PC-9 (cell line): ENCODE measurements at regions not wholly inside any gene's neighbourhood (a gene's known extent, or its start where the extent isn't known, plus 50 kb on each side); places are given as distances from the start of the nearest gene placed in this dataset.

Experiments
- BruUV-seq: library from RNA; stranded (reverse); fragments of 400-500 nt; replicated peaks from 2 replicates; lab custom pipeline; 2021; lab: Mats Ljungman, UMichigan
- CTCF ChIA-PET: fragments of 300-600 bp; sonication (Branson Sonifier 250); formaldehyde crosslinking; loops from one replicate; lab custom pipeline; 2022; ENCODE audit warnings: antibody characterized with exemption; lab: Charles Lee
- POLR2A ChIA-PET: fragments of 300-600 bp; sonication (Branson Sonifier 250); formaldehyde crosslinking; loops from one replicate; lab custom pipeline; 2022; ENCODE audit warnings: antibody characterized with exemption; ENCODE audit not compliant: unreplicated experiment; lab: Charles Lee
- DNase-seq, 2 experiments: peaks; one replicate each; pipeline versions ENCODE4 v3.0.0 to v3.0.0-alpha.2; 2015 to 2022; ENCODE audit warnings: mixed read lengths in 1 of 2
- H2AFZ ChIP-seq: fragments of 200-600 bp; sonication (generic); 2 replicates; pipeline ENCODE4 v1.8.1; 2017; ENCODE audit warnings: antibody characterized with exemption
- H3F3A ChIP-seq: fragments of 200-600 bp; sonication (generic); 2 replicates; pipeline ENCODE4 v1.8.1; 2017; ENCODE audit warnings: antibody characterized with exemption, mild to moderate bottlenecking, low read depth; ENCODE audit not compliant: insufficient read depth
- H3K27ac ChIP-seq: fragments of 200-600 bp; sonication (generic); 2 replicates; pipeline ENCODE4 v1.6.1; 2016; ENCODE audit warnings: mixed run types
- H3K27me3 ChIP-seq: fragments of 200-600 bp; sonication (generic); 2 replicates; pipeline ENCODE4 v1.6.1; 2016; ENCODE audit warnings: low read depth, mixed run types; ENCODE audit not compliant: insufficient read depth
- H3K36me3 ChIP-seq: fragments of 200-600 bp; sonication (generic); 2 replicates; pipeline ENCODE4 v1.6.1; 2016; ENCODE audit warnings: low read depth, mixed run types
- H3K4me1 ChIP-seq: fragments of 200-600 bp; sonication (generic); replicated peaks from 2 replicates; pipeline ENCODE4 v1.6.1; 2016; ENCODE audit warnings: mixed run types; ENCODE audit not compliant: insufficient read depth
- H3K4me2 ChIP-seq: fragments of 200-600 bp; sonication (generic); 2 replicates; pipeline ENCODE4 v1.6.1; 2017; ENCODE audit warnings: mixed run types
- H3K4me3 ChIP-seq: fragments of 200-600 bp; sonication (generic); 2 replicates; pipeline ENCODE4 v1.6.1; 2016; ENCODE audit warnings: mixed run types
- H3K79me2 ChIP-seq: fragments of 200-600 bp; sonication (generic); 2 replicates; pipeline ENCODE4 v1.6.1; 2017; ENCODE audit warnings: low read depth, mixed run types
- H3K9me2 ChIP-seq: fragments of 200-600 bp; sonication (generic); 2 replicates; pipeline ENCODE4 v1.8.1; 2017; ENCODE audit warnings: mild to moderate bottlenecking; ENCODE audit not compliant: insufficient read depth
- H3K9me3 ChIP-seq: fragments of 200-600 bp; sonication (generic); 2 replicates; pipeline ENCODE4 v1.8.1; 2016; ENCODE audit warnings: low read depth; ENCODE audit not compliant: insufficient read depth
- H4K20me1 ChIP-seq: fragments of 200-600 bp; sonication (generic); 2 replicates; pipeline ENCODE4 v1.8.1; 2017; ENCODE audit not compliant: insufficient read depth
- CTCF ChIP-seq: fragments of 200-600 bp; sonication (generic); conservative IDR thresholded peaks from 2 replicates; pipeline ENCODE4 v1.6.1; 2017; ENCODE audit warnings: mixed run types, antibody characterized with exemption, mild to moderate bottlenecking, moderate library complexity
- EZH2 ChIP-seq: fragments of 200-600 bp; sonication (generic); IDR thresholded peaks from 2 replicates; pipeline ENCODE4 v1.8.0; 2017; ENCODE audit warnings: antibody characterized with exemption, low read depth
- intact Hi-C: fragments of 100-400 bp; cut with micrococcal nuclease; formaldehyde crosslinking; loops from one replicate; pipeline ENCODE4 v1.10.0; 2022; ENCODE audit not compliant: unreplicated experiment

GRCh38 chr16:50884066-50884860 is 142.4 kb downstream of the CYLD start:
- no peaks in the 10 kb centered on the region for H3F3A ChIP-seq
- peaks cover 60% of the 10 kb centered on the region for H3K27me3 ChIP-seq
- DNase-seq = peak in 1 of 2 experiments; percentile 22
- POLR2A ChIA-PET = no interaction called here
- no TSS peak for BruUV-seq
- intact Hi-C loops = no loop called here
- H3K4me1 ChIP-seq = no peaks in the 10 kb centered on the region
- no peak overlapping the region for H3K4me3 ChIP-seq
- H2AFZ ChIP-seq = no peak overlapping the region
- H3K79me2 ChIP-seq = no peaks in the 10 kb centered on the region
- H3K27ac ChIP-seq = no peak overlapping the region
- peak; percentile 51 for TF ChIP-seq CTCF
- no peak for TF ChIP-seq EZH2
- H4K20me1 ChIP-seq = no peaks in the 10 kb centered on the region
- no peaks in the 10 kb centered on the region for H3K36me3 ChIP-seq
- CTCF ChIA-PET = no interaction called here
- no peaks in the 10 kb centered on the region; the same call in 1 of the 2 replicates for H3K9me2 ChIP-seq
- no peaks in the 10 kb centered on the region for H3K9me3 ChIP-seq
- no peak overlapping the region for H3K4me2 ChIP-seq

GRCh38 chr16:50881956-50882355 is 140.1 kb downstream of the CYLD start:
- H3K27me3 ChIP-seq = peaks cover 60% of the 10 kb centered on the region
- H3K4me2 ChIP-seq = no peak overlapping the region
- TF ChIP-seq EZH2 (no peak), CTCF (no peak)
- H2AFZ ChIP-seq = no peak overlapping the region
- no peaks in the 10 kb centered on the region for H3K4me1 ChIP-seq
- H4K20me1 ChIP-seq = no peaks in the 10 kb centered on the region
- H3K36me3 ChIP-seq = no peaks in the 10 kb centered on the region
- BruUV-seq = no TSS peak
- DNase-seq = no peak
- intact Hi-C loops = no loop called here
- no peaks in the 10 kb centered on the region; the same call in 1 of the 2 replicates for H3K9me2 ChIP-seq
- ChIA-PET CTCF (no interaction called here), POLR2A (no interaction called here)
- H3F3A ChIP-seq = no peaks in the 10 kb centered on the region
- no peaks in the 10 kb centered on the region for H3K9me3 ChIP-seq
- no peak overlapping the region for H3K4me3 ChIP-seq
- no peak overlapping the region for H3K27ac ChIP-seq
- no peaks in the 10 kb centered on the region for H3K79me2 ChIP-seq

- TF ChIP-seq CTCF (no peak), EZH2 (no peak)
- no peak for DNase-seq
- ChIA-PET POLR2A (no interaction called here), CTCF (no interaction called here)
- H3K4me2 ChIP-seq = no peak overlapping the region
- no TSS peak for BruUV-seq
- no peaks in the 10 kb centered on the region; the same call in 1 of the 2 replicates for H3K9me2 ChIP-seq
- no peak overlapping the region for H2AFZ ChIP-seq
- H4K20me1 ChIP-seq = no peaks in the 10 kb centered on the region
- peaks cover 60% of the 10 kb centered on the region for H3K27me3 ChIP-seq
- H3K9me3 ChIP-seq = no peaks in the 10 kb centered on the region
- H3K4me1 ChIP-seq = no peaks in the 10 kb centered on the region
- H3K27ac ChIP-seq = no peak overlapping the region
- no peaks in the 10 kb centered on the region for H3K36me3 ChIP-seq
- H3K4me3 ChIP-seq = no peak overlapping the region
- H3K79me2 ChIP-seq = no peaks in the 10 kb centered on the region
- no peaks in the 10 kb centered on the region for H3F3A ChIP-seq
- intact Hi-C loops = no loop called here
These were observed 139.5 kb downstream of the CYLD start for GRCh38 chr16:50881331-50881830.
